PC-9 (cell line): ENCODE measurements at regions not wholly inside any gene's neighbourhood (a gene's known extent, or its start where the extent isn't known, plus 50 kb on each side); places are given as distances from the start of the nearest gene placed in this dataset.

Experiments used
- EZH2 ChIP-seq: fragments of 200-600 bp; sonication (generic); IDR thresholded peaks from 2 replicates; pipeline ENCODE4 v1.8.0; 2017; ENCODE audit warnings: antibody characterized with exemption, low read depth
- TF ChIP-seq, protein P1 (sequence below): fragments of 200-600 bp; sonication (generic); conservative IDR thresholded peaks from 2 replicates; pipeline ENCODE4 v1.6.1; 2017; ENCODE audit warnings: mixed run types, antibody characterized with exemption, mild to moderate bottlenecking, moderate library complexity

DNA sequence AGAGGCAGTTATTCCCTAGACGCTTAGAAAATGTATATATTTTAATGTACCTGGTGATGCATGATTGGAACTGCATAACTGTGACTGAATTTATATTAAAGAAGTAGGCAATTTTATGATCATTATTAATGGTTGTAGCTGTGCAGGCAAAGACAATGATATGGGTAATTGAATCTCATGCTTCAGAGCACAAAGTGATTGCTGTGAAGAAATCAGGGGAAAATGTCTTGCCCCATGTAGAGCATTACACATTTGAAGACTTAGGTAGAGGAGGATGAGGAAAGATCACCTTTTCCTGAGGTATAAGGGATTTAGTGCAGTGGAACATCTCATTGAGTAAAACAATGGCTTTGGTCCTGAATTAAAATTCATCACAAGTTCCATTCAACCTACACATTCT, 246.8 kb upstream of the DCC start:
- TF ChIP-seq, protein P1, sequence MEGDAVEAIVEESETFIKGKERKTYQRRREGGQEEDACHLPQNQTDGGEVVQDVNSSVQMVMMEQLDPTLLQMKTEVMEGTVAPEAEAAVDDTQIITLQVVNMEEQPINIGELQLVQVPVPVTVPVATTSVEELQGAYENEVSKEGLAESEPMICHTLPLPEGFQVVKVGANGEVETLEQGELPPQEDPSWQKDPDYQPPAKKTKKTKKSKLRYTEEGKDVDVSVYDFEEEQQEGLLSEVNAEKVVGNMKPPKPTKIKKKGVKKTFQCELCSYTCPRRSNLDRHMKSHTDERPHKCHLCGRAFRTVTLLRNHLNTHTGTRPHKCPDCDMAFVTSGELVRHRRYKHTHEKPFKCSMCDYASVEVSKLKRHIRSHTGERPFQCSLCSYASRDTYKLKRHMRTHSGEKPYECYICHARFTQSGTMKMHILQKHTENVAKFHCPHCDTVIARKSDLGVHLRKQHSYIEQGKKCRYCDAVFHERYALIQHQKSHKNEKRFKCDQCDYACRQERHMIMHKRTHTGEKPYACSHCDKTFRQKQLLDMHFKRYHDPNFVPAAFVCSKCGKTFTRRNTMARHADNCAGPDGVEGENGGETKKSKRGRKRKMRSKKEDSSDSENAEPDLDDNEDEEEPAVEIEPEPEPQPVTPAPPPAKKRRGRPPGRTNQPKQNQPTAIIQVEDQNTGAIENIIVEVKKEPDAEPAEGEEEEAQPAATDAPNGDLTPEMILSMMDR: no peak
- no peak for TF ChIP-seq EZH2
